Testis (tissue), 2 donors: ENCODE measurements at regions not wholly inside any gene's neighbourhood (a gene's known extent, or its start where the extent isn't known, plus 50 kb on each side); places are given as distances from the start of the nearest gene placed in this dataset.

Experiments used
- CTCF ChIP-seq, 3 experiments: fragments of 450-650 bp in 2 of 3; fragments of 200-600 bp in 1 of 3; sonication (generic) in 1 of 3; IDR thresholded peaks; one replicate each; pipeline ENCODE4 v1.5.1; 2016 to 2019; ENCODE audit warnings: antibody characterized with exemption in 3 of 3, mild to moderate bottlenecking in 2 of 3, moderate library complexity in 1 of 3
- POLR2A ChIP-seq: fragments of 450-650 bp; IDR thresholded peaks from one replicate; pipeline ENCODE4 v1.6.1; 2017; ENCODE audit warnings: antibody characterized with exemption, mild to moderate bottlenecking, moderate library complexity

- no peak for TF ChIP-seq CTCF (IDR thresholded peaks at IDR 0.05)
- no peak for TF ChIP-seq POLR2A
These were observed 647.7 kb downstream of the SPRY1 start for GRCh38 chr4:124044330-124044729.
